ENCODE measurements at regions not wholly inside any gene's neighbourhood (a gene's known extent, or its start where the extent isn't known, plus 50 kb on each side); places are given as distances from the start of the nearest gene placed in this dataset.

DNA sequence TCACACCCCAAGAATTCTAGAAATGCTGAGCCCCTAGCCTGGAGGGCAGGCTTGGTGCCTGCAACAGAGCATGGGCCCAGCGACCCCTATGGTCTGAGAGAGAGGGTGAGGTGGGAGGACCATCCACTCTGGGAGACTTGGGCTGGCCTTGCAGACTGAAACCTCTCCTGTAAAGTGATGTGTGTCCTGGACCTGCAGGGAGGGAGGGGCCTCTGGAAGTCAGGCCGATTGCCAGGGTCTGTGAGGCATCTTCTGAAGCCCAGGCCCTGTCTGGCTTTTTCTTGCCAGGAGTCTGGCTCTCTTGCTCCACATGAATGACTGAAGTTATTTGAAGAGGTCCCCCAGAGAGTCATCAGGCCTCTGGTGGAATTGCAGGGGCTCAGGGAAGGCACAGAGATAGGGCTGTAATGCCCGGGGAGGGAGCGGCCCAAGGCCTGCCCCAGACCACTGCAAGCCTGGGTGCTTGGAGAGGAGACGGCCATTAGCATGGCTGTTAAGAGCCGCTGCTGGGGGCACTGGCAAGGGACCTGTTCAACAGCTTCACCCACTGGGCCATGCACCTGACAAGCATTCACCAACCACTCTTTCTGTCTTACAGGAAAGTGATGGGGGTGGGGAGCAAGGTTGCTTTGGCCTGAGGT is 56.0 kb upstream of the CHRNA7 start:
- no peak overlapping the region for H3K27ac ChIP-seq
- H3K27me3 ChIP-seq = no peaks in the 10 kb centered on the region
- H3K9me3 ChIP-seq = no peaks in the 10 kb centered on the region
- no peak overlapping the region for H3K4me3 ChIP-seq
- no peak for ATAC-seq
- no peaks in the 10 kb centered on the region for H3K36me3 ChIP-seq
- intact Hi-C loops (cut with DNase I) = no loop called here
- 48% methylated on average over 4 of the region's 6 CpGs for WGBS (ENCODE audit: insufficient coverage, low coverage, low lambda C conversion rate, missing lambda C conversion rate)
- TF ChIP-seq, protein P1, sequence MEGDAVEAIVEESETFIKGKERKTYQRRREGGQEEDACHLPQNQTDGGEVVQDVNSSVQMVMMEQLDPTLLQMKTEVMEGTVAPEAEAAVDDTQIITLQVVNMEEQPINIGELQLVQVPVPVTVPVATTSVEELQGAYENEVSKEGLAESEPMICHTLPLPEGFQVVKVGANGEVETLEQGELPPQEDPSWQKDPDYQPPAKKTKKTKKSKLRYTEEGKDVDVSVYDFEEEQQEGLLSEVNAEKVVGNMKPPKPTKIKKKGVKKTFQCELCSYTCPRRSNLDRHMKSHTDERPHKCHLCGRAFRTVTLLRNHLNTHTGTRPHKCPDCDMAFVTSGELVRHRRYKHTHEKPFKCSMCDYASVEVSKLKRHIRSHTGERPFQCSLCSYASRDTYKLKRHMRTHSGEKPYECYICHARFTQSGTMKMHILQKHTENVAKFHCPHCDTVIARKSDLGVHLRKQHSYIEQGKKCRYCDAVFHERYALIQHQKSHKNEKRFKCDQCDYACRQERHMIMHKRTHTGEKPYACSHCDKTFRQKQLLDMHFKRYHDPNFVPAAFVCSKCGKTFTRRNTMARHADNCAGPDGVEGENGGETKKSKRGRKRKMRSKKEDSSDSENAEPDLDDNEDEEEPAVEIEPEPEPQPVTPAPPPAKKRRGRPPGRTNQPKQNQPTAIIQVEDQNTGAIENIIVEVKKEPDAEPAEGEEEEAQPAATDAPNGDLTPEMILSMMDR (IDR thresholded peaks at IDR 0.05) = no peak
- no peak for TF ChIP-seq POLR2A (IDR thresholded peaks at IDR 0.05)
- DNase-seq = no peak
- peaks cover 0 to 6% (median 0%) of the 10 kb centered on the region in 4 donors for H3K4me1 ChIP-seq

DNA sequence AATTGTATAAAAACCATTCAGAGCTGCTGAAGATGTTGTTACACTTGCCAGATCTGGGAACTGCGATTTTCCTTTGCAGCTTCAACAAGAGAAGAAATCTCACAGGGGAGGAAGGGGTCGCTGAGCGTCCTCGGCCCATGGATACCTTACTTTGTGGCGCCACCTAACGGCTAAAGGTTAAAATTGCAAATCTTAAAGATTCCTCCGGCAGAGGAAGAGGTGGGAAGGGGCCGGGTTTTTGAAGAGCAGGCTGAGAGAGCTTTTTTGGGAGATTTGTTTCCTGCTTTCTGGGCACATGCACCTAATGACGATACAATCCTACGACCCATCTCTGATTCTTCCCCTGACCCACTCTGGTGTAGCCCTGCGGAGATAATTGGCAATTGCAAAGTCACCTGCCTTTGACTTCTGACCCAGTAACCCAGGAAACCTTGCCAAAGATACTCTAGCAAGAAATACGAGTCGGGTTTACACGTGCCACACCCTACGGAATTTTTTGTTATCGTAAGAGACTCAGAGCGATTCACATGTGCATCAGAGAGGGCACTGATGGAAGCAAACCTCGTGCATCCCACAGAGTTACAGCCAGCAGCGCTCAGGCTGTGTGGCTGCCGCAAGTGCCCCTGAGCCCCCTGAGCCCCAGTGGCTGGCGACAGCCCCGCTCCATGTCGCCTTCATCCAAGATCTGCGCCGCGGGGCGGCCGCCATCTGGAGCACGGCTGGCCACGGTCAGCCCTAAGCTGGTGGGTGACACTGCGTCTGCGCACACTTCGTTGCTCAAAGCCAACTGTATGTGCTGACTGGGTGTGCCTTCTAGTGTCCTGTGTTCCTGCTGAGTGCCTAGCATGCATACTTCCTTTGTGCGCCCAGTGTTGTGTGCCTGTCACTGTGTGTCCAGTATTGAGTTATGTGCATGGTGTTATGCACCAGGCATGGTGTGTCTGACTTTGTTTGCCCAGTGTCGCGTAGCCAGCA is 55.2 kb upstream of the CHRNA7 start:
- Histone ChIP-seq H3K4me1 (peaks cover 0 to 6% (median 0%) of the 10 kb centered on the region in 4 donors), H3K9me3 (no peaks in the 10 kb centered on the region), H3K27ac (no peak overlapping the region), H3K4me3 (no peak overlapping the region), H3K36me3 (no peaks in the 10 kb centered on the region), H3K27me3 (no peaks in the 10 kb centered on the region)
- DNase-seq (no peak), ATAC-seq (peak; percentile 20 to 47 (median 42))
- no peak for TF ChIP-seq POLR2A (IDR thresholded peaks at IDR 0.05)
- TF ChIP-seq, protein P1 (IDR thresholded peaks at IDR 0.05) = peak; percentile 35 to 68 (median 57)
- intact Hi-C loops (cut with DNase I) = no loop called here
- WGBS (ENCODE audit: insufficient coverage, low coverage, low lambda C conversion rate, missing lambda C conversion rate) = 3% methylated on average over 17 of the region's 36 CpGs

DNA sequence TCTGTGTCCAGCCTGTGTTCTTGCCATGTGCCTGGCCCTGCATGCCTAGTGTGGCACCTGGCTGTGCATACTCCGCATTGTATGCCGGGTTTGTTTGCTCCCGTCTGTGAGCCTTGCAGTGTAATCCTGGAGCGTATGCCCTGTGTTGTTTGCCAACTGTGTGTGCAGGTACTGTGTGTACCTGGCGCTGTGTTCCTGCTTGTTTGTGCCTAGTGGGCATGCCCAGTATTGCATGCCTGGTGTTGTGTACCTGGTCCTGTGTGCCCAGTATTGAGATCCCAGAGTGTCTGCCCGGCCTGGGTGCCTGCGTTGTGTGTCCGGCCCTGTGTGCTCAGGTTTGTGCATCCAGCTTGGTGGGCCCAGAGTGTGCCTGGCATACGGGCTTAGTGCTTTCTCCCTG is 54.5 kb upstream of the CHRNA7 start:
- intact Hi-C loops (cut with DNase I) = no loop called here
- Histone ChIP-seq H3K9me3 (no peaks in the 10 kb centered on the region), H3K4me3 (no peak overlapping the region), H3K27me3 (no peaks in the 10 kb centered on the region), H3K36me3 (no peaks in the 10 kb centered on the region), H3K27ac (no peak overlapping the region), H3K4me1 (peaks cover 0 to 6% (median 0%) of the 10 kb centered on the region in 4 donors)
- ATAC-seq = peak in 2 of 4 donors; percentile 5 to 28
- no CpG with 5 or more reads among the region's 9 CpGs for WGBS (ENCODE audit: insufficient coverage, low coverage, low lambda C conversion rate, missing lambda C conversion rate)
- DNase-seq = no peak
- TF ChIP-seq, protein P1 (IDR thresholded peaks at IDR 0.05) = no peak
- no peak for TF ChIP-seq POLR2A (IDR thresholded peaks at IDR 0.05)

DNA sequence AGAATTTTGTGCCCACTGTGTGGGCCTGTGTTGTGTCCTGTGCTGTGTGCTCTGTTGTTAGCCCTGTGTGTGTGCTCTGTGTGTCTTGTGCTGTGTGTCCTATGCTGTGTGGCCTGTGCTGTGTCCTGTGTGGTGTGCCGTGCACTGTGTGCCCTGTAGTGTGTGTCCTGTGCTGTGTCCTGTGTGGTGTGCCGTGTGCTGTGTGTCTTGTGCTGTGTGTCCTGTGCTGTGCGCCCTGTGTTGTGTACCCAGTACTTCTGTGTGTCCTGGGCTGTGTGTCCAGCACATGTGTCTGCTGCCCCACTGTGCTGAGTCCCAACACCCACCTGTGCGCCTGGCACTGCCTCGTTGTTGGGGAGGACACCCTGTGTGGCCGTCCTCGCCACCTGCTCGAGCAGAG is 53.2 kb upstream of the CHRNA7 start:
- DNase-seq (no peak), ATAC-seq (no peak)
- no peaks in the 10 kb centered on the region for H3K9me3 ChIP-seq
- H3K4me1 ChIP-seq = peaks cover 0 to 6% (median 0%) of the 10 kb centered on the region in 4 donors
- H3K36me3 ChIP-seq = no peaks in the 10 kb centered on the region
- H3K27ac ChIP-seq = no peak overlapping the region
- intact Hi-C loops (cut with DNase I) = no loop called here
- no peaks in the 10 kb centered on the region for H3K27me3 ChIP-seq
- no peak overlapping the region for H3K4me3 ChIP-seq
- WGBS (ENCODE audit: insufficient coverage, low coverage, low lambda C conversion rate, missing lambda C conversion rate) = 40% methylated on average over 2 of the region's 8 CpGs
- TF ChIP-seq, protein P1 (IDR thresholded peaks at IDR 0.05) = no peak
- TF ChIP-seq POLR2A (IDR thresholded peaks at IDR 0.05) = no peak

All from right lobe of liver (tissue), 6 donors.